HEK293T (cell line): ENCODE measurements at regions not wholly inside any gene's neighbourhood (a gene's known extent, or its start where the extent isn't known, plus 50 kb on each side); places are given as distances from the start of the nearest gene placed in this dataset.

Experiments used
- ARNT ChIP-seq: fragments of 450-650 bp; IDR thresholded peaks from 2 replicates; pipeline ENCODE4 v1.6.1; 2017; ENCODE audit warnings: mild to moderate bottlenecking
- BHLHE40 ChIP-seq: fragments of 450-650 bp; IDR thresholded peaks from 2 replicates; pipeline ENCODE4 v1.6.1; 2016; ENCODE audit warnings: mild to moderate bottlenecking, moderate library complexity, borderline replicate concordance
- ELF4 ChIP-seq: fragments of 450-650 bp; IDR thresholded peaks from 2 replicates; pipeline ENCODE4 v1.6.1; 2017; ENCODE audit warnings: antibody characterized with exemption
- FOXA1 ChIP-seq: fragments of 450-650 bp; IDR thresholded peaks from 2 replicates; pipeline ENCODE4 v1.6.1; 2016; ENCODE audit warnings: mild to moderate bottlenecking
- FOXK2 ChIP-seq: fragments of 450-650 bp; IDR thresholded peaks from 2 replicates; pipeline ENCODE4 v1.6.1; 2016; ENCODE audit warnings: mild to moderate bottlenecking
- FOXM1 ChIP-seq: fragments of 450-650 bp; IDR thresholded peaks from 2 replicates; pipeline ENCODE4 v1.6.1; 2017; ENCODE audit warnings: mild to moderate bottlenecking, borderline replicate concordance
- HDGF ChIP-seq: fragments of 450-650 bp; IDR thresholded peaks from 2 replicates; pipeline ENCODE4 v1.6.1; 2017; ENCODE audit warnings: antibody characterized with exemption, borderline replicate concordance
- LEF1 ChIP-seq: fragments of 450-650 bp; IDR thresholded peaks from 2 replicates; pipeline ENCODE4 v1.6.1; 2017; ENCODE audit warnings: mild to moderate bottlenecking, borderline replicate concordance
- NFRKB ChIP-seq: fragments of 450-650 bp; IDR thresholded peaks from 2 replicates; pipeline ENCODE4 v1.6.1; 2016; ENCODE audit warnings: mild to moderate bottlenecking, moderate library complexity
- PKNOX1 ChIP-seq: fragments of 450-650 bp; IDR thresholded peaks from 2 replicates; pipeline ENCODE4 v1.6.1; 2016
- TARDBP ChIP-seq: fragments of 450-650 bp; IDR thresholded peaks from 2 replicates; pipeline ENCODE4 v1.6.1; 2016

GRCh38 chr19:34825212-34825611 lies 52.2 kb upstream of the ZNF599 start:
- TF ChIP-seq FOXK2 (no peak), ARNT (no peak), PKNOX1 (no peak), LEF1 (no peak), BHLHE40 (no peak), NFRKB (no peak), ELF4 (no peak), FOXM1 (no peak), HDGF (no peak), FOXA1 (no peak), TARDBP (no peak)
